ENCODE measurements at regions not wholly inside any gene's neighbourhood (a gene's known extent, or its start where the extent isn't known, plus 50 kb on each side); places are given as distances from the start of the nearest gene placed in this dataset.

DNA sequence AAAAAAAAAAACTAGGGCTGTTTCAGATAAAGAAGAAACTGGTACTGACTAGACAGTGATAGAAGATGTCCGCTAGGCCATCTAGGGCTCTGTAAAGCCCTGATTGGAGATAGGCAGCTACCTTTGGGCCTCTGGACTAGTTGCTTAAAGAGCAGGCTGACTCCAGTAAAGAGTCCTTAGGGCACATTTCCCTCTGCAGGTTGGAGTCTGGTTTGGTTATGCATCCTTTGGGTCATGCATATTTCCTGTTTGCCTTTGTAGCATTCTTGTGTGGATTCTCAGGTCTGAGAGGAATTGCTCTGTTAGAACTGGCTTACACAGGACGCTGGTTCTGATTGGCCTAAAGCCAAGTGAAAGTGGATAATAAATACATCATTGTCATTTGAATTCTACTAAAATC is 165.5 kb upstream of the LRRN1 start:
- ChIA-PET CTCF (no interaction called here), POLR2A (ENCODE audit: low non-redundant PET) (no interaction called here)
- Histone ChIP-seq H3K27me3 (replicated peaks; ENCODE audit: insufficient read depth, low read depth, low read length, poor library complexity) (no peaks in the 10 kb centered on the region), H3K27ac (ENCODE audit: low read depth, low read length, poor library complexity, severe bottlenecking) (no peak overlapping the region), H3K9me3 (ENCODE audit: low read depth, low read length, poor library complexity, severe bottlenecking) (peaks cover 9% of the 10 kb centered on the region), H3K36me3 (ENCODE audit: insufficient read depth, low read length, poor library complexity, severe bottlenecking) (no peaks in the 10 kb centered on the region), H3K4me3 (ENCODE audit: low read depth, low read length, poor library complexity, severe bottlenecking) (no peak overlapping the region), H3K4me1 (ENCODE audit: insufficient read depth, low read length, poor library complexity, severe bottlenecking) (no peaks in the 10 kb centered on the region)
- no peak for DNase-seq (ENCODE audit: low spot score)
- no peak for TF ChIP-seq CTCF (conservative IDR thresholded peaks at IDR 0.05; ENCODE audit: low read depth, low read length)
- TF ChIP-seq EZH2 (IDR thresholded peaks at IDR 0.05; ENCODE audit: borderline replicate concordance, low read depth, low read length, poor library complexity, severe bottlenecking) = no peak
- BruUV-seq (replicated peaks) = no TSS peak
- intact Hi-C loops (cut with micrococcal nuclease; ENCODE audit: unreplicated experiment) = no loop called here

DNA sequence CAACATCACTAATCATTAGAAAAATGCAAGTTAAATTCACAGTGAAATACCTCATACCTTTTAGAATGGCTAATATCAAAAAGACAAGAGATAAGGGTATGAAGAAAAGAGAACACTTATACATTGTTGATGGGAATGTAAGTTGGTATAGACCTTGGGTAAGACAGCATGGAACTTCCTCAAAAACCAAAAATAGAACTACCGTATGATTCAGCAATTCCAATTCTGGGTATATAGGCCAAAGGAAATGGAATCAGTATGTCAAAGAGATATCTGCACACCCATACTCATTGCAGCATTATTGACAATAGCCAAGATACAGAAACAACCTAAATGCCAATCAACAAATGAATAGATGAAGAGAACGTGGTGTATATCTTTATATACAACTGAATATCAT is 166.8 kb upstream of the LRRN1 start:
- CTCF ChIA-PET = no interaction called here
- no TSS peak for BruUV-seq (replicated peaks)
- H3K27ac ChIP-seq (ENCODE audit: low read depth, low read length, poor library complexity, severe bottlenecking) = no peak overlapping the region
- intact Hi-C loops (cut with micrococcal nuclease; ENCODE audit: unreplicated experiment) = no loop called here
- no peaks in the 10 kb centered on the region for H3K27me3 ChIP-seq (replicated peaks; ENCODE audit: insufficient read depth, low read depth, low read length, poor library complexity)
- H3K4me3 ChIP-seq (ENCODE audit: low read depth, low read length, poor library complexity, severe bottlenecking) = no peak overlapping the region
- TF ChIP-seq CTCF (conservative IDR thresholded peaks at IDR 0.05; ENCODE audit: low read depth, low read length) (no peak), EZH2 (IDR thresholded peaks at IDR 0.05; ENCODE audit: borderline replicate concordance, low read depth, low read length, poor library complexity, severe bottlenecking) (no peak)
- no peaks in the 10 kb centered on the region for H3K4me1 ChIP-seq (ENCODE audit: insufficient read depth, low read length, poor library complexity, severe bottlenecking)
- H3K36me3 ChIP-seq (ENCODE audit: insufficient read depth, low read length, poor library complexity, severe bottlenecking) = no peaks in the 10 kb centered on the region
- no peak for DNase-seq (ENCODE audit: low spot score)
- H3K9me3 ChIP-seq (ENCODE audit: low read depth, low read length, poor library complexity, severe bottlenecking) = peaks cover 6% of the 10 kb centered on the region
- POLR2A ChIA-PET (ENCODE audit: low non-redundant PET) = no interaction called here

GRCh38 chr3:3631114-3631513 is 168.1 kb upstream of the LRRN1 start:
- intact Hi-C loops (cut with micrococcal nuclease; ENCODE audit: unreplicated experiment) = no loop called here
- Histone ChIP-seq H3K4me3 (ENCODE audit: low read depth, low read length, poor library complexity, severe bottlenecking) (no peak overlapping the region), H3K9me3 (ENCODE audit: low read depth, low read length, poor library complexity, severe bottlenecking) (peaks cover 6% of the 10 kb centered on the region), H3K36me3 (ENCODE audit: insufficient read depth, low read length, poor library complexity, severe bottlenecking) (no peaks in the 10 kb centered on the region), H3K27me3 (replicated peaks; ENCODE audit: insufficient read depth, low read depth, low read length, poor library complexity) (no peaks in the 10 kb centered on the region), H3K4me1 (ENCODE audit: insufficient read depth, low read length, poor library complexity, severe bottlenecking) (no peaks in the 10 kb centered on the region), H3K27ac (ENCODE audit: low read depth, low read length, poor library complexity, severe bottlenecking) (no peak overlapping the region)
- no TSS peak for BruUV-seq (replicated peaks)
- CTCF ChIA-PET = no interaction called here
- POLR2A ChIA-PET (ENCODE audit: low non-redundant PET) = no interaction called here
- DNase-seq (ENCODE audit: low spot score) = no peak
- TF ChIP-seq CTCF (conservative IDR thresholded peaks at IDR 0.05; ENCODE audit: low read depth, low read length) (no peak), EZH2 (IDR thresholded peaks at IDR 0.05; ENCODE audit: borderline replicate concordance, low read depth, low read length, poor library complexity, severe bottlenecking) (no peak)

Measured in A673 (cell line).